WTC11 (cell line): ENCODE measurements at regions not wholly inside any gene's neighbourhood (a gene's known extent, or its start where the extent isn't known, plus 50 kb on each side); places are given as distances from the start of the nearest gene placed in this dataset.

Source experiments
- ATAC-seq: fragments of 200-7000 bp; cut with Tn5 transposase; 2 replicates; pipeline ENCODE4 v1.10.0; 2021; ENCODE audit warnings: mild to moderate bottlenecking, moderate library complexity
- CTCF ChIA-PET: fragments of 300-600 bp; sonication (Branson Sonifier 250); formaldehyde crosslinking; loops from one replicate; lab custom pipeline; 2021; ENCODE audit warnings: antibody characterized with exemption; lab: Charles Lee
- POLR2A ChIA-PET: fragments of 350-600 bp; sonication (Branson Sonifier 250); formaldehyde crosslinking; loops from one replicate; lab custom pipeline; 2021; ENCODE audit warnings: antibody characterized with exemption; lab: Charles Lee
- DNase-seq: peaks from one replicate; pipeline ENCODE4 v3.0.0; 2021; ENCODE audit warnings: low spot score
- H3K27ac Mint-ChIP-seq: 2 replicates; pipeline ENCODE4 v1.8.0; 2021; ENCODE audit warnings: mixed read lengths
- H3K27me3 Mint-ChIP-seq: 2 replicates; pipeline ENCODE4 v1.8.0; 2021; ENCODE audit warnings: low read depth, mild to moderate bottlenecking, moderate library complexity, mixed read lengths
- H3K36me3 Mint-ChIP-seq: 2 replicates; pipeline ENCODE4 v1.8.0; 2021; ENCODE audit warnings: mixed read lengths
- H3K4me1 Mint-ChIP-seq: 2 replicates; pipeline ENCODE4 v1.8.0; 2022; ENCODE audit warnings: mixed read lengths
- H3K4me3 Mint-ChIP-seq: 2 replicates; pipeline ENCODE4 v1.8.0; 2021; ENCODE audit warnings: mild to moderate bottlenecking, moderate library complexity, mixed read lengths
- H3K9me3 Mint-ChIP-seq: 2 replicates; pipeline ENCODE4 v1.8.0; 2021; ENCODE audit warnings: mixed read lengths
- AR ChIP-seq: fragments of 250-450 bp; sonication (Bioruptor Pico); IDR thresholded peaks from 2 replicates; pipeline ENCODE4 v1.9.0; 2021; ENCODE audit warnings: mild to moderate bottlenecking
- CREM ChIP-seq: sonication (generic); formaldehyde crosslinking; IDR thresholded peaks from 2 replicates; pipeline ENCODE4 v1.8.1; 2022; ENCODE audit warnings: mild to moderate bottlenecking, missing genetic modification reagents, moderate library complexity
- E2F5 ChIP-seq: sonication (generic); formaldehyde crosslinking; IDR thresholded peaks from 2 replicates; pipeline ENCODE4 v1.8.1; 2022; ENCODE audit warnings: mild to moderate bottlenecking, moderate library complexity, missing genetic modification reagents
- ERG ChIP-seq: fragments of 250-450 bp; sonication (Bioruptor Pico); IDR thresholded peaks from 2 replicates; pipeline ENCODE4 v1.8.0; 2021; ENCODE audit warnings: mild to moderate bottlenecking
- ESRRA ChIP-seq: sonication (generic); formaldehyde crosslinking; IDR thresholded peaks from 2 replicates; pipeline ENCODE4 v1.8.1; 2022; ENCODE audit warnings: mild to moderate bottlenecking, missing genetic modification reagents, borderline replicate concordance
- FOXJ3 ChIP-seq: sonication (generic); formaldehyde crosslinking; IDR thresholded peaks from 2 replicates; pipeline ENCODE4 v1.9.0; 2021; ENCODE audit warnings: missing genetic modification reagents, mild to moderate bottlenecking, borderline replicate concordance
- GTF2I ChIP-seq: fragments of 250-450 bp; sonication (Bioruptor Pico); conservative IDR thresholded peaks from 2 replicates; pipeline ENCODE4 v1.4.0; 2021; ENCODE audit warnings: mild to moderate bottlenecking
- HMGA2 ChIP-seq: fragments of 250-450 bp; sonication (Bioruptor Pico); IDR thresholded peaks from 2 replicates; pipeline ENCODE4 v1.4.0; 2021; ENCODE audit warnings: mild to moderate bottlenecking, moderate library complexity
- JAZF1 ChIP-seq: fragments of 250-450 bp; sonication (Bioruptor Pico); IDR thresholded peaks from 2 replicates; pipeline ENCODE4 v1.9.0; 2021; ENCODE audit warnings: moderate library complexity, mild to moderate bottlenecking, inconsistent platforms
- MAX ChIP-seq: sonication (generic); formaldehyde crosslinking; IDR thresholded peaks from 2 replicates; pipeline ENCODE4 v1.8.0; 2022; ENCODE audit warnings: mild to moderate bottlenecking, missing genetic modification reagents
- NFYB ChIP-seq: sonication (generic); formaldehyde crosslinking; conservative IDR thresholded peaks from 2 replicates; pipeline ENCODE4 v1.8.0; 2022; ENCODE audit warnings: low read depth, missing genetic modification reagents
- NR1H2 ChIP-seq: sonication (generic); formaldehyde crosslinking; IDR thresholded peaks from 2 replicates; pipeline ENCODE4 v1.9.0; 2021; ENCODE audit warnings: mild to moderate bottlenecking, moderate library complexity, missing genetic modification reagents
- NR2C2 ChIP-seq: sonication (generic); formaldehyde crosslinking; IDR thresholded peaks from 2 replicates; pipeline ENCODE4 v1.8.0; 2022; ENCODE audit warnings: mild to moderate bottlenecking, missing genetic modification reagents
- NR3C1 ChIP-seq: sonication (generic); formaldehyde crosslinking; conservative IDR thresholded peaks from 2 replicates; pipeline ENCODE4 v1.8.1; 2023; ENCODE audit warnings: low read depth, mild to moderate bottlenecking, missing genetic modification reagents
- PRRX2 ChIP-seq: fragments of 250-450 bp; sonication (Bioruptor Pico); IDR thresholded peaks from 2 replicates; pipeline ENCODE4 v1.8.0; 2021; ENCODE audit warnings: mild to moderate bottlenecking
- RELA ChIP-seq: sonication (generic); formaldehyde crosslinking; IDR thresholded peaks from 2 replicates; pipeline ENCODE4 v1.8.1; 2022; ENCODE audit warnings: missing genetic modification reagents, mild to moderate bottlenecking, borderline replicate concordance
- SMAD3 ChIP-seq: sonication (generic); formaldehyde crosslinking; IDR thresholded peaks from 2 replicates; pipeline ENCODE4 v1.8.0; 2022; ENCODE audit warnings: missing genetic modification reagents, mild to moderate bottlenecking, borderline replicate concordance
- SMAD4 ChIP-seq: sonication (generic); formaldehyde crosslinking; IDR thresholded peaks from 2 replicates; pipeline ENCODE4 v1.8.0; 2022; ENCODE audit warnings: mild to moderate bottlenecking, missing genetic modification reagents
- SOX15 ChIP-seq: fragments of 250-450 bp; sonication (Bioruptor Pico); IDR thresholded peaks from 2 replicates; pipeline ENCODE4 v1.9.0; 2021; ENCODE audit warnings: mild to moderate bottlenecking
- SP1 ChIP-seq: sonication (generic); formaldehyde crosslinking; conservative IDR thresholded peaks from 2 replicates; pipeline ENCODE4 v1.8.1; 2022; ENCODE audit warnings: missing genetic modification reagents
- ZMAT4 ChIP-seq: fragments of 250-450 bp; sonication (Bioruptor Pico); IDR thresholded peaks from 2 replicates; pipeline ENCODE4 v1.9.0; 2021; ENCODE audit warnings: mild to moderate bottlenecking
- ZNF121 ChIP-seq: sonication (generic); formaldehyde crosslinking; IDR thresholded peaks from 2 replicates; pipeline ENCODE4 v1.8.0; 2023; ENCODE audit warnings: missing genetic modification reagents
- ZNF138 ChIP-seq: sonication (generic); formaldehyde crosslinking; conservative IDR thresholded peaks from 2 replicates; pipeline ENCODE4 v1.8.1; 2022; ENCODE audit warnings: mild to moderate bottlenecking, moderate library complexity, missing genetic modification reagents
- ZNF263 ChIP-seq: sonication (generic); formaldehyde crosslinking; IDR thresholded peaks from 2 replicates; pipeline ENCODE4 v1.8.1; 2022; ENCODE audit warnings: low read depth, mild to moderate bottlenecking, moderate library complexity, missing genetic modification reagents
- ZNF416 ChIP-seq: fragments of 250-450 bp; sonication (Bioruptor Pico); IDR thresholded peaks from 2 replicates; pipeline ENCODE4 v1.9.0; 2021; ENCODE audit warnings: mild to moderate bottlenecking, inconsistent platforms

- ATAC-seq, result peak; percentile 46
These were observed 147.8 kb downstream of the SHOX2 start for GRCh38 chr3:157958457-157958856.

GRCh38 chr3:157956850-157957249 is 149.4 kb downstream of the SHOX2 start:
- Mint-ChIP-seq H3K4me1 (peaks cover 10% of the 10 kb centered on the region), H3K9me3 (0 out of 2 replicates have a peak, but pooled peaks cover 4% of the 10 kb centered on the region), H3K36me3 (no peaks in the 10 kb centered on the region), H3K27me3 (peaks cover 33% of the 10 kb centered on the region), H3K27ac (no peak overlapping the region), H3K4me3 (no peak overlapping the region)
- CTCF ChIA-PET, result interaction anchor here (1.1 kb wide), 1 partner anchor 385 kb away, joined by 3 read pairs; no protein-coding TSS in a partner anchor
- POLR2A ChIA-PET, result no interaction called here
- TF ChIP-seq CREM (CRISPR knock-in tag) (no peak), NR1H2 (CRISPR knock-in tag) (no peak), ESRRA (CRISPR knock-in tag) (no peak), GTF2I (CRISPR knock-in tag) (no peak), SMAD3 (CRISPR knock-in tag) (no peak), JAZF1 (no peak), PRRX2 (no peak), ERG (no peak), FOXJ3 (no peak), E2F5 (no peak), ZNF416 (no peak), ZMAT4 (CRISPR knock-in tag) (no peak), MAX (CRISPR knock-in tag) (no peak), RELA (CRISPR knock-in tag) (no peak), SMAD4 (CRISPR knock-in tag) (no peak), ZNF121 (CRISPR knock-in tag) (no peak)
- TF ChIP-seq, all 79 proteins: peak for 0
- ATAC-seq, result peak; percentile 74
- no peak for DNase-seq

More at GRCh38 chr3:157958457-157958856, 147.8 kb downstream of the SHOX2 start:
- TF ChIP-seq HMGA2 (no peak), AR (no peak), FOXJ3 (no peak), ZNF138 (CRISPR knock-in tag) (no peak), NFYB (no peak), SOX15 (CRISPR knock-in tag) (no peak), SP1 (CRISPR knock-in tag) (no peak), ZNF263 (CRISPR knock-in tag) (no peak), NR3C1 (no peak), NR2C2 (no peak), SMAD4 (CRISPR knock-in tag) (no peak)
- ChIA-PET POLR2A (no interaction called here), CTCF (interaction anchor here (0.9 to 1.1 kb wide), 2 partner anchors 9 to 352 kb away, joined by 3 read pairs; no protein-coding TSS in a partner anchor)
- no peaks in the 10 kb centered on the region for H3K36me3 Mint-ChIP-seq
- 0 out of 2 replicates have a peak, but pooled peaks cover 1% of the 10 kb centered on the region for H3K9me3 Mint-ChIP-seq
- DNase-seq, result peak; percentile 12
- H3K4me1 Mint-ChIP-seq, result peaks cover 9% of the 10 kb centered on the region
- H3K27me3 Mint-ChIP-seq, result peaks cover 33% of the 10 kb centered on the region
- H3K4me3 Mint-ChIP-seq, result no peak overlapping the region
- no peak overlapping the region for H3K27ac Mint-ChIP-seq
